HG03045 (cell line): ENCODE measurements at regions not wholly inside any gene's neighbourhood (a gene's known extent, or its start where the extent isn't known, plus 50 kb on each side); places are given as distances from the start of the nearest gene placed in this dataset.

Experiments
- ATAC-seq: cut with Tn5 transposase; IDR thresholded peaks from one replicate; pipeline ENCODE4 v1.9.1; 2021; ENCODE audit warnings: mild to moderate bottlenecking, moderate library complexity; ENCODE audit not compliant: unreplicated experiment

DNA sequence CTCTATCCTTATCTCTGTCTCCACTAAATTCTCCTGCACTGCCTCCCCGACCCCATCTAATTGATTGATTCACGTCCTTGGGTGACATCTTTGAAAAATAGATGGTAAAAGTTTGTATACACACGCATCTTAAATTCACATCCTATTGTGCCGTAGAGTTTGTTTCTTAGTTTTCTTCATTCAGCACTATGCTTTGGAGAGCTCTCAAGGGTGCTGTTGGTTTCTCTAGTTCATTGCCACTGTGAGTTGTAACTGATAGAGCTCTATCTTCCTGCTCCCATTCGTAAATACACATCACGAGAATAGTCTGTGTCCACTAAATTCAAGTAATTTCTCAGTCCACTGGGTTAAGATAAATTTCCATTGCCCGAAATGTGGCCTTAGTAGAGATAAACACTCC is 1537.4 kb downstream of the AACS start:
- ATAC-seq: no peak

DNA sequence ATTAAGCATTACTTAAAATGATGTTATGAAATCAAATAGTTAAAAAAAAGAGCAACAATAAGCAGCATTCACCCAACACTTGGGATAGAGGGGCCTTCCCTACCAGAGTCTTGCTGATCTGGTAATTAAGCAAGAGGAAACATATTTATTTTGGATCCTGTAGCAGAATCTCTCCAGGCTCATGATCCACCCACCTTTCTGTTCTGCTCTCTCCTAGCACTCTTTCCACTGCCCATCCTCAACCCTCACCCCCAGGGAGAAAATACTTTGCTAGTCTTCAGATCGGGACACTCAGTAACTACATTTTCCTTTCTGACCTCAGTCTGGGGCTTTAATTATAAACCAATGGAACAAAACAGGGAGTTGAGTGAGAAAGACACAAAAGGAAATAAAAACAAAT is 1541.9 kb downstream of the AACS start:
- no peak for ATAC-seq

DNA sequence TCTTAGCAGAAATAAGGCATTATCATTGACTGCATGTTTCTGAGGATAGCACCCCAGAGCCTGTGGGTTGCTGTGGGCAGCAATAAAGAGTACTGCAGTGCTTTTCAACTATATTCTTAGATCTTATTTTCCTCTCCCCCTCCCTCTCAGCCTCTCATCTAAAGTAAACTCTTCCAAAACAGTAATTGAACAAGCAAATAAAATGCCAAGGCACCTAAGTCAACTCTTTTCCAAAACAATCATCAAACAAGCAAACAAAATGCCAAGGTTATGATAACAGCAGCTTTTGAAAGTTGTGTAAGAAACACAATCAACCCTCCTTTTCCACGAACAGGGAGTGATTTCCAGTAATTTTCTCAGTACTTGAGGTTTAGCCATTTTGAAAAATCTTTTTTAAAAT is 1542.6 kb downstream of the AACS start:
- ATAC-seq: no peak

DNA sequence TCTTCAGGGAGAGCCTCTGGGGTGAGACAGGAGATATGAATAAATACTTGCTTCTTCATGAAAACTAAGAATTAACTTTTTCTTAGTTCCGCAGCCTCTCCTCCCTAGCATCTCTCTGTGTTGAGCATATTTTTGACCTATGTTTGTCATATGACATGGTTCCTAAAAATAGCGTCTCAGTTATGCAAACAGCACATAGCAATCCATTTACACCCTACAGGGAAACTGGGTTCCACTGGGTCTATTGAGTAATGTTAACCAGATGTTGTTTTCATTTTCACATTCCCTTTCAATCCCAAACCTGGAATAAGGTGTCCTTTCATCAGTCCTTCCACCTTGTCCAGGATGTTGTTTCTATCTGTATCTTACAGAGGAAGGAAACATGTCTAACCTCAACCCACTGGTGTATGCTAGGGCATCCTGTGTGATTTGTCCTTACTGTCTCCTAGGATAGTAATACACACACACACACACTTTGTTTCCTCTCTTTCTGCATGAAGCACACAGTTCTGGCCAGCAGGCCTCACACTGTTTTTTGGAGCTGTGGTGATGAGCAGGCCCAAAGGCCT is 1543.5 kb downstream of the AACS start:
- ATAC-seq: no peak

DNA sequence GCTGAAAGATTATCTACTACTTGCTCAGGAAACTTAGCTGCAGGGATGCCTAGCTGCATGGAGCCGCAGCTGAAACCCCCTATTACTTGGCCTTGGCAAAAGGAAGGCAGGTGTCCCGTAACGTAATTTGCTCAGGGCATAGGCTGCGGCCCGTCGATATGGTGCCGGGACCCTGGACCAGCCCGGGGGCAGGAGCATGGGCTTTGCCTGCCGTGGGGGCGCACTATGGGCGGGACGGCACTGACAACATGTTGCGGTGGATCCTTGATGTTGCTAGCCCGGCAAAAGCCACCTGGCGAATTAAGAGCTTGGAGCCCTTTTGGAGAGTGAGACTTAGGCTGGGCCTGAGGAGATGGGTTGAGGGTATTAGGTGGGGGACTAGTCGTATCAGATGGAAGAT is 1551.2 kb downstream of the AACS start:
- ATAC-seq: no peak

DNA sequence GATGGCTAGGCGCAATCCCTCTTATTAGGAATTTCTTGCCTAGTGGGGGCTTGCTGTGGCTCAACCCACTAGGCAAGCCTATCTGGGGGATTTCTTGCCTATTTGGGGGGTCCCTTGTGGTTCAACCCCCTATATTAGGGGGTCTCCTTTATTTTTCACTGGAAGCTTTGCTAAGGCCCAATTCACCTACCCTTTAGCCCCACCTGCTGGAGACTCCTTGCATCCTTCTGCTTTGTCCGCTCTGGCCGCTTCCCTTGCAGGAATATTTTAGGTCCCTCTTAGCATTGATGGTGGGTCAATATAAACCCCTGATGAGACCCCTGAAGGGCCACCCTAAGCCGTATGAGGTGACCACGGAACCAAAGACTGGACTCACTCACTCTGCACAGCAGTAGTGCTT is 1552.1 kb downstream of the AACS start:
- no peak for ATAC-seq

DNA sequence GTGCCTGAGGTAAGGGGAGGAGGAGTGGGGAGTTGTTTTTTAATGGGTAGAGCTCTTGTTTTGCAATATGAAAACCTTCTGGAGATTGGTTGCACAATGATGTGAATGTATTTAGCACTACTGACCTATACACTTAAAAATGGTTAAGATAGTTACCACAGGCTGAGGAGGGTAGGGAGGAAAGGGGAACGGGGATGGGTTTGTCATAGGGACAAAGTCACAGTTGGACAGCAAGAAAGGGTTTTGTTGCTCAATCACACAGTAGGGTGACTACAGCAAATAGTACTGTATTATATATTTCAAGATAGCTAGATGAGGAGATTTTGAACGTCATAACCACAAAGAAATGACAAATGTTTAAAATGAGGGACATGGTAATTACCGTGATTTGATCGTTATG is 1562.4 kb downstream of the AACS start:
- no peak for ATAC-seq

DNA sequence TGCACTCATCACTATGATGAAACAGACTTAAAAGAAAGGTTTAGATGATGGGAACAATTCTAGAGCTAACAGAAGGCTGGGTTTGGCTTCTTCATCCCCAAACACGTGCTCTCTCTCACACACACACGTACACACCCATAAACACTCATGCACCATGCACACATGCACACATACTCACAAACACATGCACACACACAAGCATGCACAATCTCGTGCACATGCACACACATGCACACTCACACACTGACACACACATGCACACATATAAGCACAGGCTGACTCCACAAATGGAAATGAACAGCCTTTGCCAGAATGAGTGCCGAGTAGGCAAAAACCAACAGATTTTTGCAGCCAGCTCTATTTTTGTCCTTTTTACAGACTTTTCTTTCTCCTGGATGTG is 1571.6 kb downstream of the AACS start:
- no peak for ATAC-seq

DNA sequence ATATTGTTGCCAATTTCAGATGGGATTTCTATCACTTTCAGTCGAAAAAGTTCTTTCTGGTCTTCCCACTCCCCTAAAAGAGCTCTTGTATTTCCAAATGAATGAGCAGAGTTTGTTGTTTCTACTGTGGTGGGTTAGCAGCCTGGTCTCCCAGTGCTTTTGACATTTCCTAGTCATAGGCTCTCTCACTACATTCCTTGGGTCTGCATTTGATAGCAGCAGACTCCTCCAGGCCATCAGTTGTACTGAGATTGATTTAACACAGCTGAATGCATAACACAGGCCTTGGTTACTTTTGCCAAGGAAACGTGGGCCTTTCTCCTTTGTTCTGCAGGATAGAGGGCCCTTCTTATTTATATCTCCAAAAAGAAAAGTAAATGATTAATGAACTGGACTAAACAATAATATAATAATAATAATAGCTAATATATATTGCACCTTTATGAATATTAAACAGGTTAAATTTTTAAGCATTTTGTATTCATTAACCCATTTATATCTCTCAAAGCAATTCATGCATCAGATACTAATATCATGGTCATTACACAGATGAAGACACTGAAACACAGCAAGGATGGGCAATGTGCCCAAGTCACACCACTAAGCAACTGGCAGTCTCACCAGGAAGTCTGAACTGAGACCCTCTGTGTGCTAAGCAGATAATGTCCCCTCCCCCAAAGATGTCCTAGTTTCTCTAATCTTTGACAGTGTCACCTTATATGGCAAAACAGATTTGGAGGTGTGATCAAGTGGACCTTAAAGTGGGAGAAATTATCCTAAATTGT is 1579.2 kb downstream of the AACS start:
- ATAC-seq: no peak

DNA sequence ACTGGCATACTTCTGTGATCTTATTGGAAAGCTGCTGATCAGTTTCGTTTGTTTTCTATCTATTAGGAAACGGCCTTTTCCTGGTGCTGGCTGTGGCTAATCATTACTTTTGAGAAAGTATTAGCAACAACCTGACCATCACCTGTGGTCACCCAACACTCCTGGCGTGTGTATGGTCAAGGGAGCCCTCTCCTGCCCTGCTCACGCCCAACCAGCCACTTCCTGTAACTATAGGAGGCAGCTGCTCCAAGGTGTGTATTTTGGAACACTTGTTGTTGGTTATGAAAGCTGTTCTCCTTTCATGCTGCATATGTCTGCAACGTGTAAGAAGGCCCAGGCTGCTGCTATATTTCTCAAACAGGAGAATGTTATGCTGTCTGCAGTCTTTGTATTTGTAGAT is 1582.8 kb downstream of the AACS start:
- no peak for ATAC-seq

DNA sequence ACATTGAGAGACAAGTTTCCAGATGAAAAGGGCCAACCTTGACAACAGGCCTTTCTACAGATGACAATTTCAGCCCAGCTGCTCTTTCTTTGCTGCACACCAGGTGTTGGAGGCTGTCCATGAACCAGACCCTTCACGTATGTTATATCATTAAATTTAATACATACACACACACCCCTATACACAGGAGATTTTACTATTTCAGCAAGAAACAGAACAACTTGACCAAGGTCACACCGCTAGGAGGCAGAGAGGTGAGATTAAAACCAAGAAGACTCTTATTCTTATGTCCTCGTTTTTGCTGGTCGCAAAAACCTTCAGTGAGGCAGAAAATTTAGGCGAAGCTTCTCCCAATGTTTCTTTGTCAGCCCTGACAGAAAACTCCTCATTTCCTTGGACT is 1585.9 kb downstream of the AACS start:
- no peak for ATAC-seq

DNA sequence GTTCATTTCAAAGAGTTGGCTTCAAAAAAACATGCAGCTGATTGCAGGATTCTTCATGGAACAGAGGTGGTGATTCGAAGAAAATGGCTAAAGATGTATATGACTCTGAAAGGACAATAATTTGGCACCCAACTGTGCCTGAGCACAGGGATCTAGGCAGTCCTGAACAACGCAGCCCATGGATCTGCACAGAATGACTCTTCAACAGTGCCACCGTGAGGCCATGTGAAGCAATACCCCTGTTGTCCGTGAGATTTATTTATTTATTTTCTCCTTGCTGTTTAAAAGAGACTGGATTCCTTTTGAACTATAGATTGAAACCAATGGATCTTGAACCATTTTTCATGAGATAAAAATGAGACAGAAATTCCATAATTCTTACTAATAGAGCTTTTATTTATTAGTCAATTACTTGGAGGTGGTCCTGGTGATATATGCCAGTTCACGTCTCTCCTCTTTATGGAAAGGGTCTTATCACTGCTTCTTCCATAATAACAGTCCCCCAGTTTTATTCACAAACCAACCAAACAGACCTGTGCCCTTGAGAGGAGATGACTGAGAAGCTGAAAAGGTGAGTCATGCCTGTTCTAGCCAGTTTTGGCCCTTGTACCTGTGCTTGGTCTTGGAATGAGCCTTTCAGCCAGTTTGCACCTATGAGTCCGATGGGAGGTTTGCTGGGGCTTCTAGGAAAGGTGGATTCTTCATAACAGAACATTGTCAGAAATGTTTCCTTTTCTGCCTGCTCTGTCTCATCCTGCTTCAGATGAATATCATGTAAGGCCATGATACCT is 1598.3 kb downstream of the AACS start:
- ATAC-seq: no peak

DNA sequence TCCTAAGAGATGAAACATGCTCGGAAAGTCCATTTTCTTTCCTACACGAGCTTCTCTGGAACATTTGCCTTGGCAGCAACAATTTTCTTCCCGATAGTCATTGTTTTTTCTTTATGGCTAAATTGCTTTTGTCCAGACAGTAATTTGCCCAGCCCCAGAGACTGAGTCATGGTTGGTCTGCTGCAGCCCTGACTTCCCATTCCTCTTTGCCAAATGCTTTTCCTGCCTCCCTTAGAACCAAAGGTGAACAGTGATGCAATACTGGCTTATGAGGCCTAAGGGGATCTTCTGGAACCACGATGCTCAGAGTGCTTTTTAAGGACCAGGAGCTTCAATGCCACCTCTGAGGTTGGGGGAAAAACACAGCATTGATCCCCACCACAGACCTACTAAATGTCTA is 1599.6 kb upstream of the TMEM132C start:
- no peak for ATAC-seq

DNA sequence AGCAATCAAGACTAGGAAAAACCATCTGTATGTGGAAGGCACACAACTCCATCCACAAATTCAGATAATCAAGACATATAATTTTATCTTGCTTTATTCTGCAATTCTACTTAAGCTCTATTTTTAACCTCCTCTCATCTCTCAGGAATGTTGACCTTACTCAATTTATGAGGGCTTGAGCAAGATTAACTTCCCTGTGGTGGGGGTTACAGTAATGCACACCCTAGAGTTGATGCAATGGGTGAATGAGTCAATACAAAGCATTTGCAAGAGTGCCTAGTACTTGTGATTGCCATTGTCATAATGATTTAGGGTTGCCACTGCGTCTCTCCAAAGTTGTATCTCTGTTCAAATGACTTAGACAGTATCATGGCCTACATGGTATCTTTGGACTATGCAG is 1598.4 kb upstream of the TMEM132C start:
- no peak for ATAC-seq

DNA sequence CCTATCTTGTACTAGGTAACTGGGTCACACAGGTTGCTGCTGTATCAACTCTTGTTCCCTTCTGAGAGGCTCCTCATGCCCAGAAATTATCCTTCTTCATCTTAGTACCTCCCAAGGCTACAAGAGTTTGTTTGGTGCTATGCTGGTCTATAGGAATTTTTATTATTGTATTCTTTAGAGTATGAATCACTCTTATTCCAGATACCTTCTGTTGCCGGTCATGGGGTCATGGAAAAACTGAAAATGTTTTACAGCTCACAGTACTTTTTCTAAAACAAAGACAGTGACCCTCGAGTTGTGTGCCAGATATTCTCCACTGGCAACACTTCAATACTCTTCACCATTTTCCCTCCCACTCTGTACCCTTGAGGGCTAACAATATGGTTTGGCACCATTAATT is 1598.0 kb upstream of the TMEM132C start:
- no peak for ATAC-seq

DNA sequence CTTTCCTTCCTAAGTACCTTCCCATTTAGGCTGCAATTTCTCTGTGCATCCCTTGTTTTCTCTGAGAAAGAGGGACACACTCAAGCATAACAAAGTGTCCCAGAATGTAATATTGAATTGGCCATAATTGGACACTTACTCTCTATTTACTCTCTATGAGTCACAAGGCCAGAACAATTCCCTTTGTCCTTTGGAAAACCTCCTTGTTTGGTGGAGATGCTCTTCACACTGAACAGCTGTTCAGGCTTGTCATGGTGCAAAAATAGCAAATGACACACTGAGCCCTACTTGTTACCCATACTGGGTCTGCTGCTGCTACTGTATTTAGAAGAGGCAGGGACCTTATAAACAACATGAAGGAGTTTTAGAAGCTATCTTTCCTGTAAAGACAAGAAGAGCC is 1590.5 kb upstream of the TMEM132C start:
- no peak for ATAC-seq

DNA sequence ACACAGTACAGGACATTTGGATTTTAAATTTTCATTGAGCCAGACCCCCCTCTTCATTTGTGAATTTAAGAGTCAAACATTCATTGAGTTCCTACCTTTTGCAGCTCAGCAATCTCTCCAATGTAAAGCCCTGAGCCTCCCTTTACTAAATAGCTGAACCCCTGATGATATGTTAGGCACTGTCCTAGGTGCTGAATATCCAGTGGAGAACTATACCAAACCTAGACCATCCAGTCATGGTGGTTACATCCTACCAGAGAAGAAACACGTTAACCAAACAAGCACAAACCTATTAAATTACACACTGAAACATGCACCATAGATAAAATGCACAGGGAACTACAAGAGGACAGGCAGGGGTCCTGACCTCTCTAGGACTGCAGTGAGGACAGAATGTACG is 1585.3 kb upstream of the TMEM132C start:
- ATAC-seq: no peak

DNA sequence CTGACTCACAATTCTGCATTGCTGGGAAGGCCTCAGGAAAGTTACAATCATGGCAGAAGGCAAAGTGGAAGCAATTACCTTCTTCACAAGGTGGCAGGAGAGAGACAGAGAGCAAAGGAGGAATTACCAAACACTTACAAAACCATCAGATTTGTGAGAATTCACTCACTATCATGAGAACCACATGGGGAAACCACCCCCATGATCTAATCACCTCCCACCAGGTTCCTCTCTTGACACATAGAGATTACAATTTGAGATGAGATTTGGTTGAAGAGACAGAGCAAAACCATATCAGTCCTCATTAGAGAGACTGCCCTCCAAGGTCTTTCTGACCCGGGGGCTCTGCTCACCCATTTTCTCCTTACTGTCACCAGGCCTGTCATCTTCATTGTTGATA is 1582.3 kb upstream of the TMEM132C start:
- no peak for ATAC-seq

DNA sequence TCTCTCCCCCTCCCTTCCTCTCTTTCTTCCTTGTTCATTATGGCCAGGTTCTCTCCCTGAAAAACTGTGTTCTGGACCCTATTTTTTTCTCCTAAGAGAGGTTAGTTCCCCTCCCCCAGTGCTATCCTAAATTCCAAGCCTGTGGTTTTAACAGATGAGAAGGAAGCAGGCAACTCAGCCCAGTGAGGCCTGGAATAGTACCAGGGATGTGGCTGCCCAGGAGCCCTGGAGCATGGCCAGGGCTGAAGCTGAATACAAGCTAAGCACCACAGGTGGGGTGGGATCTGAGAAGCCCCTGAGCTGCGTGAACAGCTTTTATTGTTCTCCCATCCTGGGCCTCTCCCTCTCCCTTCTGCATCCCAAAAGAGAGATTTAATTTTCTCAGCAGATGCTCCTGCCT is 1581.3 kb upstream of the TMEM132C start:
- no peak for ATAC-seq

DNA sequence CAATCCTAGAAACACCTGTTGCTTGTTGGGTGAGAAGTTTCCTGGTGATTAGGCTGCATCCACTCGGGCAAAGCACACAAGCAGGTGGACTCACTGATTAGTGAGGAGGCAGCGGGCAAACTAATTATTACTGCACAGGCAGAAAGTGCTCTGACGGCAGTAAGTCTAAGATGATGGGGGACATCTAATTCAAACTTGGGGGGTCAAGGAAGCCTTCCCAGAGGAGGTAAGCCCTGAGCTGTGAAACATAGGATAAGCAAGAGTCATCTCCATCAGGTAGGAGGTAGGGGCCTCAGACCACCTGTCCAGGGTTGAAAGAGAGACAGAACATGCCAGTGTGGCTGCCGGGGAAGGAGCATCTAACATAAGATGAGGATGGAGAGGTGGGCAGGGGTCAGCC is 1578.4 kb upstream of the TMEM132C start:
- no peak for ATAC-seq

DNA sequence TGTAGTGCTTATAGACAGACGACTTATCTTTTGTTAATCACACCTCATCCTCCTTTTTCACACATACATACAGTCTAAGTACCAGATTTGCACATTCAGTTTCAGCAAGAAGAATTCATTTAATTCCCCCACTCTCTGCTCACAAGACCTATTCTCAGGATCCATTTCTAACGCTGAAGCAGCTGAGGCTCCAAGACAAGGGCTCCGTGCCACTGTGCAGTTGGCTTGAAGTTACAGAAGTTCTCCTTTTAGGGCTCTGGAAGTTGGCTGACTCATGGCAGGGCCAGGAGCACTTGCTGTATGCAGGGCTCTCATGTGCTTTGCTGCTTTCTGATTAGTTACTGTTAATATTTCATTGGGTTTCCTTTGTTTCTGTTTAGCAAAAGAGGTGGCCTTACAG is 1566.9 kb upstream of the TMEM132C start:
- no peak for ATAC-seq

DNA sequence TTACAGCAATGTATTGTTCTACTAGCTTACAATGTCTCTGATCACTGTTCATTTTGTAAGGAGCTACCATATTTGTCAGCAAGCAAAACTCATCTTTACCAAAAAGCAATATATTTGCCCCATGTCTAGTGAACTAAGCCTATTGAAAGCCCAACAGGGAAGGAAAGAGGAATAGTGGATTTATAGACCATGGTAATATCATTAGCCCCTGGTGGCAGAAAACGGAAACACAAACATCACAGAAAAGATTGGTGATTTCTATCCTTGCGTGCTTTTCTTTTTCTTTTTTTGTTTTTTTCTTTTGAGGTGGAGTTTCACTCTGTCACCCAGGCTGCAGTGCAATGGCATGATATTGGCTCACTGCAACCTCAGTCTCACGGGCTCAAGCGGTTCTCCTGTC is 1562.4 kb upstream of the TMEM132C start:
- no peak for ATAC-seq
